ENCODE measurements at regions not wholly inside any gene's neighbourhood (a gene's known extent, or its start where the extent isn't known, plus 50 kb on each side); places are given as distances from the start of the nearest gene placed in this dataset.

- TF ChIP-seq CEBPB (IDR thresholded peaks at IDR 0.05) (no peak), CHD2 (IDR thresholded peaks at IDR 0.05; ENCODE audit: low read length, partially characterized antibody) (no peak), HOXA7 (CRISPR knock-in tag; IDR thresholded peaks at IDR 0.05) (no peak), POLR2A (IDR thresholded peaks at IDR 0.05; ENCODE audit: low read length) (no peak), FOXS1 (CRISPR knock-in tag; IDR thresholded peaks at IDR 0.05) (no peak), EP300 (IDR thresholded peaks at IDR 0.05) (no peak)
- TF ChIP-seq, protein P1, sequence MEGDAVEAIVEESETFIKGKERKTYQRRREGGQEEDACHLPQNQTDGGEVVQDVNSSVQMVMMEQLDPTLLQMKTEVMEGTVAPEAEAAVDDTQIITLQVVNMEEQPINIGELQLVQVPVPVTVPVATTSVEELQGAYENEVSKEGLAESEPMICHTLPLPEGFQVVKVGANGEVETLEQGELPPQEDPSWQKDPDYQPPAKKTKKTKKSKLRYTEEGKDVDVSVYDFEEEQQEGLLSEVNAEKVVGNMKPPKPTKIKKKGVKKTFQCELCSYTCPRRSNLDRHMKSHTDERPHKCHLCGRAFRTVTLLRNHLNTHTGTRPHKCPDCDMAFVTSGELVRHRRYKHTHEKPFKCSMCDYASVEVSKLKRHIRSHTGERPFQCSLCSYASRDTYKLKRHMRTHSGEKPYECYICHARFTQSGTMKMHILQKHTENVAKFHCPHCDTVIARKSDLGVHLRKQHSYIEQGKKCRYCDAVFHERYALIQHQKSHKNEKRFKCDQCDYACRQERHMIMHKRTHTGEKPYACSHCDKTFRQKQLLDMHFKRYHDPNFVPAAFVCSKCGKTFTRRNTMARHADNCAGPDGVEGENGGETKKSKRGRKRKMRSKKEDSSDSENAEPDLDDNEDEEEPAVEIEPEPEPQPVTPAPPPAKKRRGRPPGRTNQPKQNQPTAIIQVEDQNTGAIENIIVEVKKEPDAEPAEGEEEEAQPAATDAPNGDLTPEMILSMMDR (IDR thresholded peaks at IDR 0.05): no peak
- TF ChIP-seq, protein P2, sequence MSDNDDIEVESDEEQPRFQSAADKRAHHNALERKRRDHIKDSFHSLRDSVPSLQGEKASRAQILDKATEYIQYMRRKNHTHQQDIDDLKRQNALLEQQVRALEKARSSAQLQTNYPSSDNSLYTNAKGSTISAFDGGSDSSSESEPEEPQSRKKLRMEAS (IDR thresholded peaks at IDR 0.05): no peak
Observed at GRCh38 chr18:51953521-51953920, 386.5 kb upstream of the DCC start.

Measured in A549 (cell line).